Islet of Langerhans (tissue), 1 donor: ENCODE measurements at regions not wholly inside any gene's neighbourhood (a gene's known extent, or its start where the extent isn't known, plus 50 kb on each side); places are given as distances from the start of the nearest gene placed in this dataset.

Experiments used
- FAIRE-seq: peaks from one replicate; lab custom pipeline; 2011; peaks lifted over from hg19 to GRCh38; lab: Jason Lieb, UNC

DNA sequence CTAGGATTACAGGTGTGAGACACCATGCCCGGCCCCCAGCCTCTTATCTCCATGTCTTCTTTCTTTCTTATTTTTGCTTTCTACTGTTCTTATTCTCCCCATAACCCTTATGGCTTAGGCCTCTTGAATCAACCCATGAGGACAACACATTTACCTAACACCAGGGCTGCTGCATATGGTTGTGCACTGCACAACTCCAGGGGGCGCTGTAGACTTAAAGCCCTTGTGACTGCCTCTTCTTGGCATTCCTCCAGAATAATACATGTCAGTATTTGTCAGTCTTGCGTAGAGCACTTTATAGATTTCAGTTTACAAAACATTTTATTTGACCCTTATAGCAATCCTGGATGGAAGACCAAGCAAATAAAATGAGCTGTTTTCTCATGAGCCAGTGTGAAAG lies 225.0 kb upstream of the SALL1 start:
- FAIRE-seq = no peak

DNA sequence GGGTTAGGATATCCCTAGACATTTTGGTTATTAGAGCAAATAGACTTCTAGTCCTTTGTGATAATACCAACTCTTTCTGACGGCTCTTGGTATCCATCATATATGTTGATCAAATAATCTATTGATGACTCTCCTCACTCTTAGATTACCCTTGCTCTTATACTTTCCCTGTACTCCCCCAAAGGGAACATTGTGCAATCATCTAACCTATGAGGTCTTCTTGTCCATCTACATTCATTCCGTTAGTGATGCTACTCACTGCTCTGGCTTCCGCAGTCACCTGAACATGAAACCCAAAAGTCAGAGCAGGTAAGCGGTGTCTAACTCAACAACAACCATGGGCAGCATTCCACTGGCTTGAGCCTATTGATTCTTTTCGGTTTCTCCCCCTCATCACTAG lies 223.7 kb upstream of the SALL1 start:
- FAIRE-seq = no peak

DNA sequence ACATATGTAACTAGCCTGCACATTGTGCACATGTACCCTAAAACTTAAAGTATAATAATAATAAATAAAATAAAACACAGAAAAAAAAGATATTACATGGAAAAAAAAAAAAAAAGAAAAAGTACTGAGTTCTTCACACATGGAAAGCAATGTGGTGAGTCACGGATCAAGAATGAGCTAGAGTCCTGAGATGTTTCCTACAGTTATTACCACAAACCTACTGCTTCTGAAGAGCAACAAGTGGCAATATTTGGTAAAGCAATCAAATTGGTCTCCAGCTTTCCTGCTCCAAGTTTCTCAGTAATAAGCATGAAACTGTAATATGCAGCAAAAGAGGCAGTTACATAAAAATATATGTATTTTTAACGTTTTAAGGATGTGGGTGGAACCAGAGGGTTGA lies 223.3 kb upstream of the SALL1 start:
- FAIRE-seq = no peak

DNA sequence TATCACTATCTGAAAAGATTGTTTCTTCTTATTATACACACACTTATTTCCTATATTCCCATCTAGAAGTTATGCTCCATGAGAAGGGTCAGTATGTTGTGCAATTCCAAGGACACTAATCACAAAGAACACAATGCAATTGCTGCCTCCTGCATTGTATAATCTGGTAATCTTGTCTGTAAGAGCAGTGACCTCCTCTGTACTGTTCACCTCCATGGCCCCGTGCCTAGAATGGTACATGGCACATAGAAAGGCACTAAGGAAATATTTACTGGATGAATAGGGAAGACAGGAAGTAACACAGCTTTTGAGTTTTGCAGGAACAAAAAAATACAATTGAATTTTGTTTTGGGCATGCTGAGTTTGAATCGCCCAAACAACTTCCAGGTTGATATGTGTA lies 214.6 kb upstream of the SALL1 start:
- no peak for FAIRE-seq

DNA sequence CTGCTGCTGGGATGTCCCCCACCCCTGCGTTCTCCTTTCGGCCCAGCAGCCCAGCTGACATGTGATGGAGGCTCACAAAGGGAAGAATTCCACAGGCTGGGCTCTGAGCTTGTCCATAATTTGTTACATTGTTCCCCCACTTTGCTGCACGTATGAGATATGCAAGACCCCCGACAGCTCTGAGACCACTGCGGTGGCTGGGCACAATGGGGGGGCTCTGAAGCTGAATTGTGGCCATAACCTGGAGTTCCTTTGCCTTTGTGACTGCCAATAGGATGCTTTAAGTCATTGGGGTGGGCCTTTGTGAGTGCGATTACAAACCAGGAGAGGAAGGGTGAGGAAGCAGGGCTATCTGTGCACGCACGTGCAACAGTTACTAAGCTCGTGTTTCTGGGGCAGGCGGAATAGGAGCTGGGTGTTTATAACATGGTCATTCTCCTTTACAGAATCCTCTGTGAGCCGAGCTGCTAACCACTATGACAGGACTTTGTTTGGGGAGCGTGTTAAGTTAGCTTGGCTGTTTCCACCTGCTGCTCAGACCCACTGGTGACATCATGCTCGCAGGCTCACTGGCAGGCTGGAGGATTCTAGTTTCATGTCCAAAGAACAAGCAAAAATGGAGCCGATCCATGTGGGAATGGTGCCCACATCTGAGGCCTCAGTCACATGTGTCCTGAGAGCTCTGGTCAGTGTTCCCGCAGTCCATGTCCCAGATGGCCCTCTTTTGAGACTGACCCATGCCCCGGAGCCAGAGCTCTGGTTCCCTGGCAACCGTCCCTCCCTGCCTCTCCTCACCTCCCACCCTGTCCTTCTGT lies 208.3 kb upstream of the SALL1 start:
- FAIRE-seq = no peak

DNA sequence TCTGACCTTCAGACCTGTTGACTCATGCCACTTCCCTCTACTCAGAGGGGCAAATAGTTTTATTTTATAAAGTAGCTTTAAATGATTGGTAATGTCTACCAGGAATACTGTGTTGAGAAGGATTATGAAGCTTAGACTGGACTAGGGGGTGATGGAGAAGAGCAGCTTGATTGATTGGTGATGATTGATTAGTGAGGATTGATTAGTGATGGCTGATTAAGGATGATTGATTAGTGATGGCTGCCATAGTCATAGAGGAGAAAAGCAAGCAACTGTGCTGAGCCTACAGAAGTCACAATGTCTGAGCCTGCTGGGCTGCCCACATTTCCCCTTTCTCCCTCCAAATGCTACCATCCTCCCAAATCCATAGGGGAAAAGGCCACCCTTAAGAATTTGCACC lies 206.8 kb upstream of the SALL1 start:
- FAIRE-seq = no peak

DNA sequence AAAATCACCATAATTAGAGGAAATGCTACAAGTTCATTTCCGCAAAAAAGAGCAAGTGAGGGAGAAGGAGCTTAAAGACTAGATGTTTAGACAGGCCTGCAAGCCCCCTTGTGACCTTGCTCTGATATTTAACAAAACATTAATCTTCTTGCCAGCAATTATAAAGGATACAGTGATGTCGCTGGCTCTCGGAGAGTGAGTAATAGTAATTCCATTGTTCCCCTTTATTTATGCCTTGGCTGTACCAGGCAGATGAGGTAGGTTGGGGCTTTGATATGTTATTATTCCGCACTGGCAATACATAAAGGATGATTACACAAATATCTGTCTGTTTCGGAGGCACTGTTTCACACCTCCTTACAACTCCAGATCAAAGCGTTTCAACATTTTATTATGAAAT lies 204.8 kb upstream of the SALL1 start:
- no peak for FAIRE-seq

DNA sequence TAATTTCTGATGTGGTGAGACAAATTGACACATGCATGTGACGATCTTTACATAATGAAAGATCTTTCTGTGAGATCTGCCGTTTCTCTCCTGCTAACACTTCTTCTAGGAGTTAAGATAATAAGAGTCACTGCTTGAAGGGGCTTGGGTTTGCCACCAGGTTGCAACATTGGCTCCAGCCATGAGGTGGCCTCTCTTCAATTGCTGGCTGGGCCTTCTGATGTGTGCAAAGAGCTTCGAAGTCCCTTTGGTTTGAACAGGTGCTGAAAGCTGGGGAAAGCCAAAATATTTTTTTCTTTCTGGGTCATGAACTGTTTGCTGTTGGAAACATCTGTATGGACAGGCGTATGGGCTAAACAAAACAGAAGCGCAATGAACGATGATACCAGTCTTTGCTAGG lies 204.1 kb upstream of the SALL1 start:
- no peak for FAIRE-seq

DNA sequence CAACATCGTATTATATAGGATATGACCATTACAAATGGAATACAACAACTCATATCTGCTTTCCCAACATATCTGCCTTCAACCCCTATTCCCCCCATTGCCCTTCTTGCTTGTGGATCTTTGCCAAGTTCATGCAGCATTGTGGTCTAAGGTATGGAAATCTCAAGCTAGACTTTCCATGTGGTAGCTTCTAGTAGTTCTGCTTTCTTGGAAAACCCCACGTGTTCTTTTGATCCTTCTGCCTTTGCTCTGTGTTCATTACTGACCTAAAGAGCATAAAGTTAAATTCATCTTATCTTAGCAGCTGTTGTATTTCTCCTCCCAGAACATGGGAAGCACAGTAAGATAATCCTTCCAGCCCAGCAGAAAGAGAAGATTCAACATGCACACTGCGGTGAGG lies 202.0 kb upstream of the SALL1 start:
- no peak for FAIRE-seq

DNA sequence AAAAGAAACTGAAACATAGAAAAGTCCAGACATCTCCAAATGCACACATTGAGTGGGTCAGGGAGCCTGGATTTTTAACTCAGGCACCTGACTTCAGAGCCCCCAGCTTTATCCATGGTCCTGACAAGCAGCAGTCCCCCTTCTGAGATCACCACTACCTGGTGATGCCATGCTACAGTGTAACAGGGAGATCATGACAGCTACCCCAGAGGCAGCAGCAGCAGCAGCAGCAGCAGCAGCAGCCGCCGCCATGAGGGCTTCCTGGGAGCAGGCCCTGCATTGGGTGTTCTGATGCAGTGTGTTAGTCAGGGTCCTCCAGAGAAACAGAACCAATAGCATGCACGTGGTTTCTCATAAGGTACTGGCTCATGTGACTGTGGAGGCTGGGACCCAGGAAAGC lies 198.6 kb upstream of the SALL1 start:
- FAIRE-seq = no peak

DNA sequence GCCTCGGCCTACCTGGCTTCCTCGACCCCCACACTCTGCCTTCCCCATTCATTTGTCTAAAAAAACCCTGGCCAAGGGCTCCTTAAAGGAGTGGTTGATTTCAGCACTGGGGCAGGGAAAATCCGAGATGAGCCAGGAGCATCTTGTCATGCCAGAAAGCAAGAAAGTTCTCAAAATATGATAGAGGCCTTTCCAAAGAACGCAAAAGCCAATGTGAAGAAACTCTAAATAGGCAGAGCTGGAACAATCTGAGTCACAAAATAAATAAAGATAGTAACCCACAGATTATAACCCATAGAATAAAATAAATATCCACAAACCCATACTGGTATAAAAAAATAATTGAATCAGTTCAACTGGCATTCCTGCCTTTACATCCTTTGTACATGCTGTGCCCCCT lies 192.3 kb upstream of the SALL1 start:
- no peak for FAIRE-seq

DNA sequence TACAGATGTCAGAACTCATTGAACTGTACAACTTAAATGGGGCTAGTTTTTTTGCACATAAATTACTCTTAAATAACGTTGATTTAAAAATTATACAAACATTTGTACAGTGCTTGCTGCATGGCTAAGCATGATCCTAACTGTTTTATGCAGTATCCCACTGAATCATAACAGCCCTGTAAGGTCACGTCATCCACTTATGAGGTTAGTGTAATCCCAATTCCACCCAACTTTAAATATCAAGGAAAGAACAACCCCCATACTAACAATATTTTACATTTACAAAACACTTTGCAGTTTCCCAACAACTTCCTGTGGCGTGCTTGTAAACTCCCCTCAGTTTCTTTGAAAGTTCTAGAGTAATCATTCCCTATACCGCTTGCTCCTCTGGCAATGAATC lies 190.1 kb upstream of the SALL1 start:
- FAIRE-seq = no peak

DNA sequence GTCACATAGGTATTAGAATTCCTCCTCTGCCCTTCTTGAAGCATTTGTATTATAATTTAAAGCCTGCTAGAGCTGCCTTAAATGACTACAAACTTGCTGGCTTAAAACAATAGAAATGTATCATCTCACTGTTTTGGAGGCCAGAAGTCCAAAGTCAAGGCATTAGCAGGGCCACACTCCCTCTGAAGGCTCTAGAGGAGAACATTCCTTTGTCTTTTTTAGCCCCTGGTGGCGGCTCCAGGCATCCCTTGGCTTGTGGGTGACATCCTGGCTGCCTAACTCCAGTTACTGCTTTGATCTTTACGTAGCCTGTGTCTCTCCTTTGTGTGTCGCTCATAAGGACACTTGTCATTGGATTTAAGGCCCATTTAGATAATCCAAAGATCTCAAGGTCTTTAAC lies 186.6 kb upstream of the SALL1 start:
- no peak for FAIRE-seq

DNA sequence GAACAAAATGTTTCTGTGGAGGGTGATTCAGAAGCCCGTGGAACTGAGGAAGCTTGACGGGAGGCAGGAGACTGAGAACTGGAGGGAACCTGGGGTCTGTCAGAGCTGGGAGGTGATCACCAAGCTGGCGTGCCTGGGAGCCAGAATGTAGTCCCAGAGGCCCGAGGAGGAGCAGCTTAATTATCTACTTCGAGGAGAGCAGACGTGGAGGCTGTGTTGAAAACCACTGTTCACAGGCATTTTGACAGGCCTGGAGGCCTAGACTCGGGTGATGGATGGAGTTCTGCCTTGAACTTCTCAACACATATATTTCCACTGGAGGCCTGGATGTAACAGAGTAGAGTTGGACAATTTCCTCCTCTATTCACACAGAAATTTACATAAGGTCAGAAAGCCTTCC lies 177.7 kb upstream of the SALL1 start:
- no peak for FAIRE-seq

DNA sequence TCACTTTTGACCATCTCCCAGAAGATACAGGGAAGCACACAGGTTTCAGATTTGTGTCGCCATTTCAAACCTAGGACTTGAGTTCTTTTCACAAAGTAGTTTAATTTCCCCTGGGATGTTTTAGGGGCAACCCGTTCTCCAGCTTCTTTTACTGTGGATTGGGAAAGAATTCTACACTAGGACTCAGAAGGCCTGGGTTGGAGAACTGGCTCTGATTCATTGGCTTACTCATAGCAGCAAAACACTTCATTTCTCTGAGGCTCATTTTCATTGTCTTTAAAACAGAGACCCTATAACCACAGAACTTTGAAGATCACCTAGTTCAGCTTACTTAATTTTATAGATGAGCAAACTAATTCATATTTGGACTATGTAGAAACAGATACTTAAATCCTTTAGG lies 175.9 kb upstream of the SALL1 start:
- no peak for FAIRE-seq

DNA sequence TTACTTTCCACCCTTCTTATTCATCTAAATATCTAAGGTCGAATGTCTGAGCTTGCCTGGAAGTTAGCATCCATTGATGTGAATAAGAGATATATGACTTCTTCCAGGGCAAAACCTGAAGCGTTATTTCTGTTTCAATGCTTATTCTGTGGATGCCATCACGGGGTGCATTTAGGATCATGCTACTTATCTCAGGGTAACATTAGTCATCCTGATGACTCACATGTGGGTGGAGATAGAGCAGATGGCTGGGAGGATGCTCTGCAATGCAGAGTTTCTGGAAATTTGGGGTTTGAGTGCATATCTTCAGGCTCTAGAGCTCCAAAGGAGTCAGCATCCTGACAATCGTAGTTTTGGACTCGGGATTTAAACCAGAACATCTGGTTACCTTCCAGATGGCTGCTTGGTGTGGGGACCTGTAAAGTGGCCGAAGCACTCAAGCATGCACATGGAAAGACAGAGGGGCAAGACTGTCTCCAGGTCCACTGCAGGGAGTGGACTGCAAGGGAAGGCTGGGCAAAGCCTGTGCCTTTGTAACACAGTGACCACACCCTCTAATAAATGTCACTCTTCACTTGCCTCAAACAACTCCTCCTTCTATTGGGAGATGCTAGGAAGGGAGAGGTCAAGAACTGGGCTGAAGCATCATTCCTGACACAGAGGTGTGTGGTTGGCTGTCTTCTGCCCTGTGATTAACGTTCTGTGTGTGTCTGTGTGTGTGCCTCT lies 175.2 kb upstream of the SALL1 start:
- no peak for FAIRE-seq

DNA sequence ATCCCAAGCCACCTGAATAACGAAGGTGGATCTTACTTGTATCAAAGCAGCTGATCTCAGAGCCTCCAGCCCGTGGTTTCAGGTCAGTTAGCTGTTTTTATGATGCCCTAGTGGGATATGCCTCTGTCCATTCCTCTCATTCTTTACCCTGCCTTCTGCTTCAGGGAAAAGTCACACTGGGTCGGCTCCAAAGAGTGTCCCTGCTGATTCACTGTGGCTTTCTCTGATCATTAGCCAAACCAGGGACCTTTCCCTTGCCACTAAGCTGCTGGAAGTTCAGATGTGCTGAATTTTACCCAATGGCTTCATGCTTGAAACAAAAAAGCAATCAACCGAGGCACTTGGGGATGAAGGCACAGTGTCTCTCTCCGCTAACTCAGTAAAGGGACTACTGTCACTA lies 170.2 kb upstream of the SALL1 start:
- no peak for FAIRE-seq

DNA sequence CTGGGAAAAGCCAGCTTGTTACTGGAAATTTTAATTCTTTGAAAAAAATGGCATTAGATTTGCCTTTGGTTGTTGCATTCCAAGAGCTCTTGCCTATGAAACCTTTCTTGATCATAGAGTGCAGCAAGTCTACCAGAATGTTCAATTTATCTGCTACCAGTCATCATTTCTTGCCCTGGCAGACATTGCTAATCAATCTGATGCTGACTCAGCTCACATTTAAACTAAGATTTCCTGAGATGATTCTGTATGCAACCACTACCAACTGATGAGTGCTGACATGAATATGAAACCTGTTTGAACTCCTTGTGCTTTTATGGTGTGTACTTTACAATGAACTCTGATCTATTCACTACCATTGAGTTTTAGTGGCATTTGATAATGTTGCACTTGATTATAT lies 166.5 kb upstream of the SALL1 start:
- FAIRE-seq = no peak

DNA sequence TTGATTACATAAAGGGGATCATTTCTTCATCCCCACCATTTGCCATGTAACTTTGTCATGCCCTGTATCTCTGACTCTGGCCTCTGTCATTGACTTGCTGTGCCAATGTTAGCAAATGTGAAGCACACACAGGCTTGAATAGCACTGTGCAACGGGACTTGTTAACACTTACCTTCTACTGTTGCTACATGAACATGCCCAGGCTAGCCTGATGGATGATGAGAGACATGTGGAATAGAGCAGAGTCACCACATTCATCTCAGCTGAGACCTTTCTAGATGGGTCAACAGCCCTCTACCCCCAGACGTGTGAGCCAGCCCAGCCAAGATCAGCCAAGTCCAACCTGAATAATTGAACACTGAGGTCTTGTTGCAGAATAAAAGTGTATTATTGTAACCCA lies 162.1 kb upstream of the SALL1 start:
- no peak for FAIRE-seq

DNA sequence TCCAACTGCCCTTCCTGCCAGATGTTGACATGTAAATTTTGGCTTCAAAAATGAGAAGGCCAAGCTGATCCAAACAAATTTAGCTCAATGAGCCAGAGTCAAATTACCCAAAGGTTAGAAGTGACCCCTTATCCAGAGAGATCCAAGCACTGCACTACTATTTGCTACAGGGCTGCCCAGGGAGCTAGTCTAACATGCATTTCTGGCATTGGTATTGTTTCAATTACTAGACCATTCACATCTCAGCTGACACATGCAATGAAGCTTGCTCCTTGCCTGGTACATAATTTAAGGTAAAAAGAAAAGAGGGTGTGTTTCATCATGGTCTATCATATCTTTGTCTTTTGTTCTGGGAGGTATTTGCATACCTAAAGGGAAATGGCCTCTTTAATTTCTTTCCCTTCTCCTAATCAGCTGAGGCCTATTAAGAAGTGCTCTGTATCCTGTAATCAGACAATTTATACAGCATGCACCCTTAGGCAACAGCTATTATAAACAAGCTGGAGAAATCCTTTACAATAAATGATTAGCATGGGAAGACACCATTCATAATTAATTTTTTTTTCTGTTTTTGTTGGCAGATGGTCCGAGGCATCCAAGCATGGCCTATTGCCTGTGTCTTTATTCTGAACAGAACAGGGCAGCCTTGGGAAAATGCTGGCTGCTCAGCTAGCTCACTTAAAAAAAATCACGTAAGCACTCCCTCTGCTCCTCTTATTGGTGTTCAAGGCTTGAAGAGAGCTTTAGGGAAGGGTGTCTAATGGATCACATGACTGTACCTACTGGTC lies 161.5 kb upstream of the SALL1 start:
- FAIRE-seq = no peak

DNA sequence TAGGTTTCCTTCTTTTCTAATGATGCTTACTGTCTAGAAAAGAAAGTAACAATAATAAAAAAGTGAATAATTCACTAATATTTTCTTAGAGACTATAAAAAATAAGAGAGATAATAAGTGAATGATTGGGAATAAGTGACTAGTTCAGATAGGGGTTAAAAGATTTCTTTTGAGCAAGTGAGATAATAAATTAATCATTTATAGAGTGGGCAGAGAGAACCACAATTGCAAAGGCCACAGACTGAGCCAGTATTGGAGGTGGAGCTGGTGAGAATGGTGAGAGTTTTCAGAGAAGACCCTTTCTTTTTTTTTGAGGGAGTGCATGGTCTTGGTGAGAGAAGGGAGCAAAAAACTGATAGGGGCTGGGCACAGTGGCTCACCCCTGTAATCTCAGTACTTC lies 159.1 kb upstream of the SALL1 start:
- FAIRE-seq = no peak

DNA sequence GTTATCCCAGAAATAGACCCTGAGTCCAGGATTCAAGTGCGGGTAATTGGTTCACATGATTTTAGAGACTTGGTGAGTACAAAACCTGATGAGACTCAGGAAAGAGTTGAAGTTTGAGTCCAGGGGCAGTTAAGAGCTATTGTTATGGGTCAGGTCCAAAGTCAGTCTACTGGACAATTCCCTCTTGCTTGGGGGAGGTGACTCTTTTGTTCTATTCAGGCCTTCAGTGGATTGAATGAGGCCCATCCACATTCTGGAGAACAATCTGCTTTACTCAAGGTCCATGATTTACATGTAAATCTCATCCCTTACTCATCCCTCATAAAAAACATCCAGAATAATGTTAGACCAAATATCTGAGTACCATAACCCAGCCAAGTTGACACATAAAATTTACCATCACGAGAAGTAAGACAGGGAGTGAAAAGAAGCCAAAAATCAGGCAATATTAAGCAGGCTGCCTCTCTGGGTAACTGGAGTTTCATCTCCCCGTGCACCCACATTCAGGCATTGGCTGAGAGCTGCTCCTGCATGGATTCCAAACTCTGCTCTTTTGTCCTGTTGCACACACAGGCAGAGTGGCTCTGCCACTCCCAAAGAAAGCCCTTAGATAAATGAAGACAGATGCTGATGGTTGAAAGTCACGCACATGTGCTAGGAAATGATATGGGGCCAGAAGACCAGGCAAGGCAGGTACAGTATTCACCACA lies 156.0 kb upstream of the SALL1 start:
- no peak for FAIRE-seq

DNA sequence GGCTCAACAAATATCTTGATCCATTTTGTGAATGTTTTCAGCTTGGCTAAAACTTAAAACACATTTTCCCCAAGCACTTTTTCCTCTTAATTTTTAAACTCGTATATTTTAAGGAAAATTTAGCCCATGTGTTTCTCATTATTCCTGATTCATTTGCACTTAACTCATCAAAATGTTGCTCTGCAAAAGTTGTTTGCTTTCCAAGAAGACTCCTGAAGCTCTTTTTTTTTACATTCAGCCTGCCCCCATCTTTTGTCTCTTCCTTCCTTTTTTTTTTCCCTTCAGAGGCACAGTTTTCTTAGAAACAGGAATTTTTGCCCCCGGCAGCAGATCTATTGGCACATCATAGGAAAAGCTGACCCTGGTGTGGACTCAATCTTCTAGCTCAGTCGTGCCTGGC lies 155.0 kb upstream of the SALL1 start:
- no peak for FAIRE-seq
